ENCODE measurements at regions not wholly inside any gene's neighbourhood (a gene's known extent, or its start where the extent isn't known, plus 50 kb on each side); places are given as distances from the start of the nearest gene placed in this dataset.

- no peak overlapping the region for H3K4me3 ChIP-seq (ENCODE audit: low read length)
- H3K27ac ChIP-seq (ENCODE audit: low read length) = no peak overlapping the region
- no peaks in the 10 kb centered on the region for H3K4me1 ChIP-seq (ENCODE audit: control insufficient read depth, low read depth, low read length)
- no peaks in the 10 kb centered on the region for H3K36me3 ChIP-seq (ENCODE audit: control insufficient read depth, low read depth, low read length)
- no peak overlapping the region for H3K9ac ChIP-seq (ENCODE audit: low read length)
- no peaks in the 10 kb centered on the region for H3K9me3 ChIP-seq (ENCODE audit: control insufficient read depth, low read depth, low read length)
- H3K27me3 ChIP-seq (ENCODE audit: control insufficient read depth, insufficient read depth, low read length) = no peaks in the 10 kb centered on the region
Measured at GRCh38 chr10:105769248-105770184, 1128.4 kb downstream of the SORCS3 start.

DNA sequence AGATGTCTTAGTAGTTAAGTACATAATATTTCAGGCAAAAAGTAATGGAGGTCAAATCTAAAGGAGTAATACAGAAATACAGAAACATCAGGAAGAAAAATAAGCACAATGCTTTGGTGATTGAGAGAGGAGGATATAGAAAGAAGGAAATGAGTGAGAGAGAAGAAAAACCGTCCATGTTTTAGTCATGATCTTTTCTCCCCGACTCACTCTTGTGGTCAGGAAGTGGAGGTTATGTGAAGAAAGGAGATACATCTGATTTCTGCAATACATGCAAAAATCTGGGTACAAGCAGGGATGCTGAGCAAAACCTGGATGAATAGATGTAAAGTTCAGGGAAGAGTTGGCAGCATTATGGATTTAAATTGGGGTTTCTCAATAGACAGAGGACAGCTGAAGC, 1122.5 kb downstream of the SORCS3 start:
- H3K27ac ChIP-seq (ENCODE audit: low read length) = no peak overlapping the region
- H3K36me3 ChIP-seq (ENCODE audit: control insufficient read depth, low read depth, low read length) = no peaks in the 10 kb centered on the region
- no peak overlapping the region for H3K4me3 ChIP-seq (ENCODE audit: low read length)
- H3K4me1 ChIP-seq (ENCODE audit: control insufficient read depth, low read depth, low read length) = peaks cover 6% of the 10 kb centered on the region
- H3K9ac ChIP-seq (ENCODE audit: low read length) = no peak overlapping the region
- no peaks in the 10 kb centered on the region for H3K9me3 ChIP-seq (ENCODE audit: control insufficient read depth, low read depth, low read length)
- no peaks in the 10 kb centered on the region for H3K27me3 ChIP-seq (ENCODE audit: control insufficient read depth, insufficient read depth, low read length)

- no peaks in the 10 kb centered on the region for H3K36me3 ChIP-seq (ENCODE audit: control insufficient read depth, low read depth, low read length)
- no peaks in the 10 kb centered on the region for H3K27me3 ChIP-seq (ENCODE audit: control insufficient read depth, insufficient read depth, low read length)
- H3K4me3 ChIP-seq (ENCODE audit: low read length) = no peak overlapping the region
- H3K4me1 ChIP-seq (ENCODE audit: control insufficient read depth, low read depth, low read length) = peaks cover 6% of the 10 kb centered on the region
- no peak overlapping the region for H3K9ac ChIP-seq (ENCODE audit: low read length)
- no peak overlapping the region for H3K27ac ChIP-seq (ENCODE audit: low read length)
- no peaks in the 10 kb centered on the region for H3K9me3 ChIP-seq (ENCODE audit: control insufficient read depth, low read depth, low read length)
Measured at GRCh38 chr10:105761576-105762260, 1120.6 kb downstream of the SORCS3 start.

DNA sequence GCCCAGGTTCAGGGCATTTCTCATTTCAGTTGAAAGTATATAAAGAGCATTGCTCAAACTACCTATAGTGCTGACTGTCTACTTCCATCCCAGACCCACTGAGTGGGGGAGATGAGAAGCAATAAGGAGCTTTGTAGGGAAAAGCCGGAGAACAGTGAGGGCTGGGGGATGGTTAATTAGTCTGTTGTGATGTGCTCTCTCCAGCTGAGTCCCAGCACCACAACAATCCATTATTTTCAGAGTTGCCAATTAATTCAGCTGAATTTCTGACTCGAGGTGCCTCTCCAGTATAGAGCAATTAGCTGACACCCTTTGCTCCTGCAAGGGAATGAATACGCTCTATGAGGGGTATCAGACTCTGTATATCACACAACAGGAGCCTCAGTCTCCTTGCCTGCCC, 1118.6 kb downstream of the SORCS3 start:
- H3K4me3 ChIP-seq (ENCODE audit: low read length) = no peak overlapping the region
- no peaks in the 10 kb centered on the region for H3K36me3 ChIP-seq (ENCODE audit: control insufficient read depth, low read depth, low read length)
- H3K27me3 ChIP-seq (ENCODE audit: control insufficient read depth, insufficient read depth, low read length) = no peaks in the 10 kb centered on the region
- H3K9me3 ChIP-seq (ENCODE audit: control insufficient read depth, low read depth, low read length) = no peaks in the 10 kb centered on the region
- H3K9ac ChIP-seq (ENCODE audit: low read length) = no peak overlapping the region
- peaks cover 6% of the 10 kb centered on the region for H3K4me1 ChIP-seq (ENCODE audit: control insufficient read depth, low read depth, low read length)
- H3K27ac ChIP-seq (ENCODE audit: low read length) = no peak overlapping the region

DNA sequence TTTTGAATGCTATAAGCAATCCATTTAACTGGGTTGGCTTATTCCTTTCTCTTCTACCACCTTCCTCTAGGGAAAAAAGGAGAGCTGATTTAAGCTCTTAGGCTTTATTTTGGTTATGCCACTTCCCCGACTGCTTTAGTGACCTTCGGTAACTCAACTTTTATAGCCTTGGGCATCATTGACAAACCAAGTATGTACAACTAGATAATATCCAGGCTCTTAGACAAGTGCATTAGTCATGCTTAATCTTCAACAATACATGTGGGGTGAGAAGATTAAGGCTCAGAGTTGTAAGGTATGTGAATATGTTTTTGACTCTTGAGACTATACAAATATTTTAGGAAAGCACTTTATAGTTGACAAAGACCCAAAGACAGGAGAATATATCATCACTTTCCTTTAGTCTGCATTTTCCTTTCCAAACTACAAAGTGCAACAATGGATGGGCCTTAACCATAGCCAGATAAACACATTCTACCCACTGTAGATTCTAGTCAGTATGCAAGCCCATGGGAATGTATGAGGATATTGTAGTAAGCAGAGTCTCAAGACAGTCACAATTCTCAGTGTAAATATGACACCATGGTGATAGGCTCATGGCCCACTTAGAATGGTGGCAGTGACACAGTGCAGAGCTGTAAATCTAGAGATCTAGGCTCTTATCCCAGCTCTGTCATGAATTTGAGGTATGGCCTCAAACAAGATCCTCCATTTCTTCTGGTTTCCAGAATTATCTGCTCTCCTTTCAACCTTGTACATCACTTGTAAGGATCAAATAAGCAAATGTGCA, 1117.3 kb downstream of the SORCS3 start:
- Histone ChIP-seq H3K27me3 (ENCODE audit: control insufficient read depth, insufficient read depth, low read length) (no peaks in the 10 kb centered on the region), H3K9me3 (ENCODE audit: control insufficient read depth, low read depth, low read length) (no peaks in the 10 kb centered on the region), H3K4me3 (ENCODE audit: low read length) (no peak overlapping the region), H3K27ac (ENCODE audit: low read length) (no peak overlapping the region), H3K36me3 (ENCODE audit: control insufficient read depth, low read depth, low read length) (no peaks in the 10 kb centered on the region), H3K4me1 (ENCODE audit: control insufficient read depth, low read depth, low read length) (peaks cover 6% of the 10 kb centered on the region), H3K9ac (ENCODE audit: low read length) (no peak overlapping the region)

- Histone ChIP-seq H3K27ac (ENCODE audit: low read length) (no peak overlapping the region), H3K9ac (ENCODE audit: low read length) (no peak overlapping the region), H3K27me3 (ENCODE audit: control insufficient read depth, insufficient read depth, low read length) (no peaks in the 10 kb centered on the region), H3K4me1 (ENCODE audit: control insufficient read depth, low read depth, low read length) (peaks cover 6% of the 10 kb centered on the region), H3K4me3 (ENCODE audit: low read length) (no peak overlapping the region), H3K36me3 (ENCODE audit: control insufficient read depth, low read depth, low read length) (no peaks in the 10 kb centered on the region), H3K9me3 (ENCODE audit: control insufficient read depth, low read depth, low read length) (no peaks in the 10 kb centered on the region)
Measured at GRCh38 chr10:105757302-105757701, 1116.2 kb downstream of the SORCS3 start.

- H3K4me1 ChIP-seq (ENCODE audit: control insufficient read depth, low read depth, low read length) = peaks cover 6% of the 10 kb centered on the region
- H3K4me3 ChIP-seq (ENCODE audit: low read length) = no peak overlapping the region
- H3K27me3 ChIP-seq (ENCODE audit: control insufficient read depth, insufficient read depth, low read length) = no peaks in the 10 kb centered on the region
- no peak overlapping the region for H3K27ac ChIP-seq (ENCODE audit: low read length)
- H3K9me3 ChIP-seq (ENCODE audit: control insufficient read depth, low read depth, low read length) = no peaks in the 10 kb centered on the region
- H3K9ac ChIP-seq (ENCODE audit: low read length) = no peak overlapping the region
- H3K36me3 ChIP-seq (ENCODE audit: control insufficient read depth, low read depth, low read length) = no peaks in the 10 kb centered on the region
Measured at GRCh38 chr10:105756386-105756785, 1115.3 kb downstream of the SORCS3 start.

DNA sequence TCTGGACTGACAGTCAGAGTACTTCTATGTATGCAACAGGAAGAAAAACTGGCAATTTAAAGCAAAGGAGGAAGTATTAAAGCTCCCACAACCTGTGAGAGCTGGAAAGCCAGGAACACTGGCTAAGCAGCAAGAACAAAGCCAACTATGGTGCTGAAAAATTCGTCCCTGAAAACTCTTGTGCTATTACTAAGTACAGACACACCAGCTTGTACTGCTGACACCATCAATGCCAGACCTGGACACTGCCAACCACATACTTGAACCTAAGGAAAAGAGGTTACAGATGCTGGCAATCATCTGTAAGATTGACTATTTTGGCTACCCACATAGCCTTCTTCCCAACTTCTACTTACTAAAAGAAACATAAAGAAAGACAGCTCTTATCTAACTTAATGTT, 1110.6 kb downstream of the SORCS3 start:
- Histone ChIP-seq H3K27ac (ENCODE audit: low read length) (no peak overlapping the region), H3K4me1 (ENCODE audit: control insufficient read depth, low read depth, low read length) (no peaks in the 10 kb centered on the region), H3K27me3 (ENCODE audit: control insufficient read depth, insufficient read depth, low read length) (no peaks in the 10 kb centered on the region), H3K4me3 (ENCODE audit: low read length) (no peak overlapping the region), H3K9me3 (ENCODE audit: control insufficient read depth, low read depth, low read length) (no peaks in the 10 kb centered on the region), H3K36me3 (ENCODE audit: control insufficient read depth, low read depth, low read length) (no peaks in the 10 kb centered on the region), H3K9ac (ENCODE audit: low read length) (no peak overlapping the region)

- Histone ChIP-seq H3K9me3 (ENCODE audit: control insufficient read depth, low read depth, low read length) (no peaks in the 10 kb centered on the region), H3K4me1 (ENCODE audit: control insufficient read depth, low read depth, low read length) (no peaks in the 10 kb centered on the region), H3K27ac (ENCODE audit: low read length) (no peak overlapping the region), H3K9ac (ENCODE audit: low read length) (no peak overlapping the region), H3K4me3 (ENCODE audit: low read length) (no peak overlapping the region), H3K36me3 (ENCODE audit: control insufficient read depth, low read depth, low read length) (no peaks in the 10 kb centered on the region), H3K27me3 (ENCODE audit: control insufficient read depth, insufficient read depth, low read length) (no peaks in the 10 kb centered on the region)
Measured at GRCh38 chr10:105745596-105746148, 1104.6 kb downstream of the SORCS3 start.

DNA sequence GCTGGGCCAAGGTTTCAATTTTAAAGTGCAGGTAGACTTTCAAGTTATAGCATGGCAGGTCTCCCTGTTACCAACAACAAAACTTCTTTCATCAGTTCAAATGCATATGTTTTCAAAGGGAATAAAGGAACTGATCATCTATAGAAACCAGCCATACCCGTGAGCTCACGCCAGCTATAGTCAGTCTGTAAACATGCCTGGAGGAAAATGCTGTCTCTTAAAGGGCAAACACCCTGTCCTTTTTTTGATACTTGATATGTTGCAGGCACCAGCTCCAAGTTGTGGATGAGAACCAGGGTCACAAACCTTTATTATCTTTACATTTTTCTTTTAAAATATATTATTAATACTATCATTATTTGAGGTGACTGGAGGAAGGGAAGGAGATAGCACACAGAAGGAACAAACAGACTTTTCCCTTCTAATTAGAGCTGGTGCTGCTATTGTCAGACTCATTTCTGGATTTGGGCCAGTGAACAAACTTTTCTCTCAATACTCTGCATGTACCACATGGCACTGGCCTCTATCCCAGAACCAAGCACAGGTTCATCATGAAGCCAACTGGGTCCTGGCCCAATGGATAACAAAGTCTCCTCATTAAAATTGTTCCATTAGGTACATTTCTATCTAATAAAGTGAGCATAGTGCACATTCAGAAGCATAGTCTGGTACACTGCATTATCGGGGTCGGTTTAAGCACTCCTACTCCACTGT, 1102.4 kb downstream of the SORCS3 start:
- Histone ChIP-seq H3K4me3 (ENCODE audit: low read length) (no peak overlapping the region), H3K27ac (ENCODE audit: low read length) (no peak overlapping the region), H3K9ac (ENCODE audit: low read length) (no peak overlapping the region), H3K36me3 (ENCODE audit: control insufficient read depth, low read depth, low read length) (no peaks in the 10 kb centered on the region), H3K9me3 (ENCODE audit: control insufficient read depth, low read depth, low read length) (no peaks in the 10 kb centered on the region), H3K4me1 (ENCODE audit: control insufficient read depth, low read depth, low read length) (no peaks in the 10 kb centered on the region), H3K27me3 (ENCODE audit: control insufficient read depth, insufficient read depth, low read length) (no peaks in the 10 kb centered on the region)

GRCh38 chr10:105742923-105743322, 1101.8 kb downstream of the SORCS3 start:
- no peak overlapping the region for H3K4me3 ChIP-seq (ENCODE audit: low read length)
- H3K9ac ChIP-seq (ENCODE audit: low read length) = no peak overlapping the region
- no peak overlapping the region for H3K27ac ChIP-seq (ENCODE audit: low read length)
- H3K36me3 ChIP-seq (ENCODE audit: control insufficient read depth, low read depth, low read length) = no peaks in the 10 kb centered on the region
- no peaks in the 10 kb centered on the region for H3K27me3 ChIP-seq (ENCODE audit: control insufficient read depth, insufficient read depth, low read length)
- H3K9me3 ChIP-seq (ENCODE audit: control insufficient read depth, low read depth, low read length) = no peaks in the 10 kb centered on the region
- no peaks in the 10 kb centered on the region for H3K4me1 ChIP-seq (ENCODE audit: control insufficient read depth, low read depth, low read length)

Data from iPS-18a (cell line).